Fibroblast of lung (primary cell): ENCODE measurements at regions not wholly inside any gene's neighbourhood (a gene's known extent, or its start where the extent isn't known, plus 50 kb on each side); places are given as distances from the start of the nearest gene placed in this dataset.

Source experiments
- DNase-seq, 2 donors: peaks; one replicate each; pipeline versions ENCODE4 v3.0.0 to v3.0.0-alpha.2; 2010; ENCODE audit warnings: low read depth in 2 of 2
- H2AFZ ChIP-seq: 2 replicates; pipeline ENCODE4 v1.5.1; 2012; ENCODE audit warnings: low read length, control low read depth, inconsistent platforms
- H3K27ac ChIP-seq: 2 replicates; pipeline ENCODE4 v1.5.1; 2011; ENCODE audit warnings: low read length, control low read depth; ENCODE audit not compliant: insufficient read depth
- H3K27me3 ChIP-seq: 2 replicates; pipeline ENCODE4 v1.5.1; 2011; ENCODE audit warnings: mild to moderate bottlenecking, low read length; ENCODE audit not compliant: control insufficient read depth, insufficient read depth
- H3K36me3 ChIP-seq: 2 replicates; pipeline ENCODE4 v1.5.1; 2011; ENCODE audit warnings: low read length; ENCODE audit not compliant: control insufficient read depth, insufficient read depth
- H3K4me1 ChIP-seq: 2 replicates; pipeline ENCODE4 v1.5.1; 2011; ENCODE audit warnings: low read length; ENCODE audit not compliant: control insufficient read depth, insufficient read depth; ENCODE audit errors: extremely low read depth
- H3K4me2 ChIP-seq: 2 replicates; pipeline ENCODE4 v1.5.1; 2011; ENCODE audit warnings: low read length, control low read depth; ENCODE audit not compliant: insufficient read depth; ENCODE audit errors: extremely low read depth
- H3K4me3 ChIP-seq, 4 experiments: fragments of 200-600 bp in 1 of 4; sonication (generic) in 1 of 4; replicated peaks in 1 of 4; 2 replicates each; pipeline ENCODE4 v1.5.1; 2011 to 2016; ENCODE audit warnings: low read length in 4 of 4, low read depth in 3 of 4, mild to moderate bottlenecking in 3 of 4, control low read depth in 2 of 4, inconsistent platforms in 1 of 4, mixed read lengths in 1 of 4; ENCODE audit not compliant: insufficient read depth in 1 of 4; ENCODE audit errors: control extremely low read depth in 1 of 4
- H3K79me2 ChIP-seq: 2 replicates; pipeline ENCODE4 v1.5.1; 2012; ENCODE audit warnings: mild to moderate bottlenecking, low read length, inconsistent platforms; ENCODE audit not compliant: control insufficient read depth, insufficient read depth
- H3K9ac ChIP-seq: 2 replicates; pipeline ENCODE4 v1.5.1; 2011; ENCODE audit warnings: mild to moderate bottlenecking, low read length, control low read depth; ENCODE audit not compliant: insufficient read depth
- H3K9me3 ChIP-seq: 2 replicates; pipeline ENCODE4 v1.5.1; 2012; ENCODE audit warnings: low read depth, low read length; ENCODE audit not compliant: control insufficient read depth, insufficient read depth
- H4K20me1 ChIP-seq: 2 replicates; pipeline ENCODE4 v1.5.1; 2011; ENCODE audit warnings: low read length; ENCODE audit not compliant: control insufficient read depth, insufficient read depth; ENCODE audit errors: extremely low read depth
- EZH2 ChIP-seq: IDR thresholded peaks from 2 replicates; pipeline ENCODE4 v1.5.1; 2012; ENCODE audit warnings: low read length, control low read depth, mild to moderate bottlenecking; ENCODE audit errors: missing control alignments
- TF ChIP-seq, protein P1 (sequence below), 2 donors: IDR thresholded peaks in 1 of 2; conservative IDR thresholded peaks in 1 of 2; 1 replicate in 1 of 2; 2 replicates in 1 of 2; pipeline ENCODE4 v1.5.1; 2011 to 2012; ENCODE audit warnings: low read length in 2 of 2, control low read depth in 1 of 2, inconsistent platforms in 1 of 2, low read depth in 1 of 2, mild to moderate bottlenecking in 1 of 2

DNA sequence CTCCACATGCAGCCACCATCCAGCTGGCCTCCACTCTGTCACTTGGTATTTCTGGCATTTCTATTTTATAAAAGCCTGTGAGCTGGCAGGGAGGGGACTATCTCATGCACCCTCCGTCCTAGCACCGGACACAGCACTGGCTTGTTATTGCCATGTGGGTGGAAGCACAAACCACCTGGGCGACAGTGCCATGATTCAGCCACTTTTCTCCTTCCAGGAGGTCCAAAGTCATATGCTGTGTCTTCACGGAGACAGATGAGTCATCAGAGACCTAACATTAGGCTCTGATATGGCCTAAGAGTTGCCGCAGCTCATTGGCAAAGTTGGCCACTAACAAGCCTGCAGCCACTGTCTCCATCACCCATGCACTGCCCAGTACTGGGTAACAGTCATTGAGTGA is 1123.0 kb downstream of the VRK1 start:
- Histone ChIP-seq H3K9me3 (no peaks in the 10 kb centered on the region), H3K27ac (no peak overlapping the region), H3K4me1 (no peaks in the 10 kb centered on the region), H4K20me1 (no peaks in the 10 kb centered on the region), H3K4me2 (no peak overlapping the region), H3K4me3 (no peak overlapping the region), H3K27me3 (no peaks in the 10 kb centered on the region), H2AFZ (no peak overlapping the region), H3K79me2 (no peaks in the 10 kb centered on the region), H3K36me3 (no peaks in the 10 kb centered on the region), H3K9ac (no peak overlapping the region)
- no peak for DNase-seq
- no peak for TF ChIP-seq EZH2
- TF ChIP-seq, protein P1, sequence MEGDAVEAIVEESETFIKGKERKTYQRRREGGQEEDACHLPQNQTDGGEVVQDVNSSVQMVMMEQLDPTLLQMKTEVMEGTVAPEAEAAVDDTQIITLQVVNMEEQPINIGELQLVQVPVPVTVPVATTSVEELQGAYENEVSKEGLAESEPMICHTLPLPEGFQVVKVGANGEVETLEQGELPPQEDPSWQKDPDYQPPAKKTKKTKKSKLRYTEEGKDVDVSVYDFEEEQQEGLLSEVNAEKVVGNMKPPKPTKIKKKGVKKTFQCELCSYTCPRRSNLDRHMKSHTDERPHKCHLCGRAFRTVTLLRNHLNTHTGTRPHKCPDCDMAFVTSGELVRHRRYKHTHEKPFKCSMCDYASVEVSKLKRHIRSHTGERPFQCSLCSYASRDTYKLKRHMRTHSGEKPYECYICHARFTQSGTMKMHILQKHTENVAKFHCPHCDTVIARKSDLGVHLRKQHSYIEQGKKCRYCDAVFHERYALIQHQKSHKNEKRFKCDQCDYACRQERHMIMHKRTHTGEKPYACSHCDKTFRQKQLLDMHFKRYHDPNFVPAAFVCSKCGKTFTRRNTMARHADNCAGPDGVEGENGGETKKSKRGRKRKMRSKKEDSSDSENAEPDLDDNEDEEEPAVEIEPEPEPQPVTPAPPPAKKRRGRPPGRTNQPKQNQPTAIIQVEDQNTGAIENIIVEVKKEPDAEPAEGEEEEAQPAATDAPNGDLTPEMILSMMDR (conservative IDR thresholded peaks at IDR 0.05 in 1 of 2, IDR thresholded peaks at IDR 0.05 in 1 of 2; ENCODE audit: low read depth in 1 of 2, low read length in 2 of 2): no peak

DNA sequence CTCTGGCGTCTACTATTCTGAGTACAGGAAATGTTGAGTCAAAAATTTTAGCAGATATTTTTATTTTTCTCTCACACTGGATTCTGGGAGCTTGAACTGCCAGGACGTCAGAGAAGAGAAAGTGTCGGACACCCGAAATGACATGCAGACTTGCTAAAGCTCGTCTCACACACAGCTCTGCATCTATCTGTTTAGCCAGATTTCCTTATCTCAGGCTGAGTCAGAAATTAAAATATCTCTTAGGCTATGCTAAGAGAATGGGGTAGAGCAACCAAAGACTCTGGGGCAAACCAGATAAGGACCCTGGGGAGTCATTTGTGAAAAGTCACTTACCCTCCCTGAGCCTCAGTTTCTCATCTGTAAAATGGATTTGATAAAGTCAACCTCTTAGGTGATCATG is 1124.1 kb downstream of the VRK1 start:
- H4K20me1 ChIP-seq: no peaks in the 10 kb centered on the region
- no peaks in the 10 kb centered on the region for H3K27me3 ChIP-seq
- H2AFZ ChIP-seq: no peak overlapping the region
- H3K4me1 ChIP-seq: no peaks in the 10 kb centered on the region
- no peak overlapping the region for H3K4me3 ChIP-seq
- TF ChIP-seq EZH2: no peak
- TF ChIP-seq, protein P1 (conservative IDR thresholded peaks at IDR 0.05 in 1 of 2, IDR thresholded peaks at IDR 0.05 in 1 of 2; ENCODE audit: low read depth in 1 of 2, low read length in 2 of 2): no peak
- no peak overlapping the region for H3K27ac ChIP-seq
- H3K79me2 ChIP-seq: no peaks in the 10 kb centered on the region
- H3K36me3 ChIP-seq: no peaks in the 10 kb centered on the region
- H3K9ac ChIP-seq: no peak overlapping the region
- DNase-seq: no peak
- no peak overlapping the region for H3K4me2 ChIP-seq
- H3K9me3 ChIP-seq: no peaks in the 10 kb centered on the region

- no peak for DNase-seq
- no peak overlapping the region for H3K27ac ChIP-seq
- H3K36me3 ChIP-seq: no peaks in the 10 kb centered on the region
These were observed 1127.9 kb downstream of the VRK1 start for GRCh38 chr14:97924922-97925613.

More at GRCh38 chr14:97924922-97925613, 1127.9 kb downstream of the VRK1 start:
- H3K27me3 ChIP-seq: no peaks in the 10 kb centered on the region
- no peaks in the 10 kb centered on the region for H4K20me1 ChIP-seq
- TF ChIP-seq, protein P1 (conservative IDR thresholded peaks at IDR 0.05 in 1 of 2, IDR thresholded peaks at IDR 0.05 in 1 of 2; ENCODE audit: low read depth in 1 of 2, low read length in 2 of 2): no peak
- no peak for TF ChIP-seq EZH2
- H3K4me2 ChIP-seq: no peak overlapping the region
- H3K9ac ChIP-seq: no peak overlapping the region
- H3K4me1 ChIP-seq: no peaks in the 10 kb centered on the region
- H3K4me3 ChIP-seq: no peak overlapping the region
- no peaks in the 10 kb centered on the region for H3K79me2 ChIP-seq
- no peaks in the 10 kb centered on the region for H3K9me3 ChIP-seq
- H2AFZ ChIP-seq: no peak overlapping the region
